ENCODE measurements at regions not wholly inside any gene's neighbourhood (a gene's known extent, or its start where the extent isn't known, plus 50 kb on each side); places are given as distances from the start of the nearest gene placed in this dataset.

- no peak for TF ChIP-seq CTCF (IDR thresholded peaks at IDR 0.05)
- TF ChIP-seq POLR2A (IDR thresholded peaks at IDR 0.05) = no peak
Observed at GRCh38 chr11:70895366-70895670, 357.1 kb downstream of the SHANK2 start.

Measured in ovary (tissue), 3 donors.